HPDE6-E6E7 (cell line): ENCODE measurements at regions not wholly inside any gene's neighbourhood (a gene's known extent, or its start where the extent isn't known, plus 50 kb on each side); places are given as distances from the start of the nearest gene placed in this dataset.
A peak's percentile ranks its signal among the peaks of the same experiment; 100 is the strongest.

Source experiments
- DNase-seq: peaks from one replicate; pipeline ENCODE4 v3.0.0; 2011; ENCODE audit warnings: missing footprints; ENCODE audit errors: extremely low spot score

DNA sequence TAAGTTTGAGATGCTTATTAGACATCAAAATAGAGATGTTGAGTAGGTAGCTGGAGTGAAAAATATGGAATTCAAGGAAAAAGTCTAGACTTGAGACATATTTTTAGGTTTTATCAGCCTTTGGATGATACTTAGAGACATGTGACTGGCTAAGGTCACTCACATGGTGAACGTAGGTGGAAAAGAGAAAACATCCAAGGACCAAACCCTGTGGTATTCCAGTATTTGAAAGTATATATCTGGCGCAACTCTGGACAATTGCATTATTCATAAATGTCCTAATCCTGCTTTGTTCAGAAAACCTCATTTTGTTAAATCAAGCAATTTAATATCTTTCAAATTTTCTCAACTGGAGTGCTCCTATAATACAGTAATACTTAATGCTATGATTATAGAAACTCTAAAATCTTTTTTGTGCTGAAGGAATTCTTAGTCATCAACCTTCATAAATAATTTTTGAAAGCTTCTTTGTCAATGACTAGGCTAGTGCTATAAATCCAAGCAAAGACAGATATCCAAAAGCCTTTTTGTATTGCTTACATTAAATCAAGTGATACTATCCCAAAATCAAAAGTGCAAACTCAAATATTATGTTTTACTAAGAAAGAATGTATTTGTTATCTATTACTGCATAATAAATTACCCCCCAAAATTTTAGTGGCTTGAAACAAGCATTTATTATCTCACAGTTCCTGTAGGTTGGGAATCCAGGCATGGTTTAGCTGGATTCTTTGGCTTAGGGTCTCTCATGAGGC is 452.0 kb downstream of the ENC1 start:
- DNase-seq, result no peak

- DNase-seq, result no peak
Observed at GRCh38 chr5:74187757-74188156, 452.8 kb downstream of the ENC1 start.

GRCh38 chr5:74186356-74187315 is 453.9 kb downstream of the ENC1 start:
- DNase-seq, result no peak

DNA sequence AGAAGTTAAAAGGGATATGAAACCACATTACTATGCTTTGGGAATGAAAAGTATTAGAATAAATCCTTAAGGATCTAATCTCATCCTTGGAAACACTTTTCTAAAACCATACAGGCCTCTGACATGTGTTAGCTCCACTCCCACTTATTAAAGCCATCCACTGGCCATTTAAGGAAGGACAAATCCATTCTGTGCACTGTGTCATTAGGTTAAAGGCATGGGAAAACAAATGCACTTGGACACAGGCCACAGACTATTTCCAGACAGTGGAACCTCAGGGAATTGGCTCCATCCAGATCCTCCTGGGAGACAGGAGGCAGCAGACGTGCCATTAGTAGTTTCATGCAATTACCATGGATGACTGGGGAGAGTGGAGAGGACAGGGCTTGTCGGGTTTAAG is 454.9 kb downstream of the ENC1 start:
- DNase-seq, result no peak

- no peak for DNase-seq
Observed at GRCh38 chr5:74184649-74185048, 455.9 kb downstream of the ENC1 start.

- DNase-seq, result no peak
Observed at GRCh38 chr5:74183041-74183440, 457.5 kb downstream of the ENC1 start.

DNA sequence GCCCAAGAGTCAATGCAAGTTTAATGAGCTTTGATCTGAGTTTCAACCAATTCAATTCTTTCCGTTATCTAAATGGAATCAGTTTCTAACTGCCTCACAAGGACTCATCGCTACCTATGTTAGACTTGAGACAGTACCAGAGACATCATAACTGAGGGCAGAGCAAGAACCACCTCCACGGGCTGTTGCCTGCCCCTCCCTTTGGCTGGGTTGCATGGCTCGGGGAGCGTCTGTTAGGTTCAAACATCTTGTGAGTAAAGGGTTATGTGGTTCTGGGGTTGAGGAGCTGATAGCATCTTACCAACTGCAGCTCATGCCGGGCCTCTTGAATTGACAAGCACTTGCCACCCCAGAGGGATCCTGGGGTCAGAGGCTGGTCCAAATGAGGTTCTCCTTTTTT is 457.9 kb downstream of the ENC1 start:
- no peak for DNase-seq

DNA sequence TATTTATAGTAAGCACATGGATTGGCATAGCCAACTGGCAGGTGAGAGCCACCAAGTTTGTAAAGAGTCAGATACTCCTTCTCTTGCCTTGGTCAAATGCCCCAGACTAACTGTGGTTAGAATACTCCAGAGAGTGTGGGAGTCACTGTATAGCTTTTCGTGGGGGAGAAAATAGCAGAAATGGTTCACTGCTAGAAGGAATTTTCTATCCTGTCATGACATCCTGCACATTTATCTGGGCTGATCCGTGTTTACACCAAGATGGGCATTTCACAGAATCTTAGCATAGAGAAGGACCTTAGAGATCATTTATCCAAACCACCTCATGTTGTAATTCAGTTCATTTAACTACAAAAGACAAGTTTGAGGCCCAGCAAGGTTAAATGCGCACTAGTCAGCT is 460.8 kb downstream of the ENC1 start:
- no peak for DNase-seq

DNA sequence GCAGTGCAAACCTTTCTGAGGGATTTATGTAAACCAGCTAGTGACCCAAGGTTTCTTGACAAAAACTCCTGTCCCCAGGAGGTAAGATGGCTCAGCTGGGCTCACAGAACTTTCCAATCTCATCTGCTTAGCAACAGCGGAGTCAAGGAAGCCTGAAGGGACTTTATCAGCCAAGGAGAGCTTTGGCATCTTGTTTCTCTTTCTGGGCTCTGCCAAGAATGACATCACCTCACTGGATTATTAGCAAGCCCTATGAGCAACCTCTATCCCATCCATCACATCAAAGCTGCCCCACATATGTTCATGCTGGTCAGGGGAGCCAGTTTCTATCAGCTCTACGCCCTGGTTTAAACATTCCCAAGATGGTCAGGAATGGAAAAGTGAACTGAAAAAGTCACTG is 461.3 kb downstream of the ENC1 start:
- DNase-seq, result no peak

GRCh38 chr5:74177961-74178360 is 462.6 kb downstream of the ENC1 start:
- no peak for DNase-seq

GRCh38 chr5:74174366-74174765 is 466.2 kb downstream of the ENC1 start:
- no peak for DNase-seq

DNA sequence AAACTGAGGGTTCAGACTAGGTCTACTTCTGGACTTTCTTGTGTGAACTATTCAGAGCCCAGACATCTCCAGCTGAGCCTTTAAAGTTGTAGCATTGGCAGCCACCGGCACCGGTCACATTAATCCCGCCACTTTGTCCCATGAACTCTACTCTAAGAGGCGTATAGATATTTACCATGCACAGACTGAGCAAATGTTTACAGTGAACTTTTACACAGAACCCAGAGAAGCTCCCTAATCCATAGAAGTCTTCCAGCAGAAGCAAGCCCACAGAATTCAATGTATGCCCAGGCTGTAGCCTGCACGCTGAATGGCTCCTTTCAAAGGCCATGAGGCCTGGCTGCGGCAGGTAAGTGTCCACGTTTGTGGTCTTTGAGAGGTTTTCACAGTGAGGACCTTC is 466.9 kb downstream of the ENC1 start:
- no peak for DNase-seq

- no peak for DNase-seq
Observed at GRCh38 chr5:74173241-74173640, 467.3 kb downstream of the ENC1 start.

DNA sequence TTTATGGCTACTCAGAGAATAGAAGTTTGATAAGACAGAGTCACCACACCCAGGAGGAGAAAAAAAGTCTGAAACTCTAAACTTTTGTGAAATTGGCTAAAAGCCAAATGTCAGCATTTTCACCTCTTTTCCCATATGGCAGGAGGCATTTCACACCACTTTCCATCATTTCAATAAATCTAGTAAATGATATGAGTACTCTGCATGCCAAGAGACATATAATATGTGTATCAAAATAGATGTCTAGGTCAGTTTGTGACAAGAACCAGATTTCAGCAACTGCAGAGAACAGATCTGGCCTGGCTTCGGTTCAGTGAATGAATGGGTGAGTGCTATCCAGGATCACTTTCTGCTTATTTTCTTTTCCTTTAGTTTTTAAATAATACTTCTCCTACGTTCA is 470.8 kb downstream of the ENC1 start:
- no peak for DNase-seq

- no peak for DNase-seq
Observed at GRCh38 chr5:74167930-74168315, 472.6 kb downstream of the ENC1 start.

- peak; percentile 29 for DNase-seq
Observed at GRCh38 chr5:74167206-74167929, 473.2 kb downstream of the ENC1 start.

GRCh38 chr5:74166064-74166463 is 474.5 kb downstream of the ENC1 start:
- no peak for DNase-seq

- DNase-seq, result no peak
Observed at GRCh38 chr5:74164725-74165235, 475.7 kb downstream of the ENC1 start.

DNA sequence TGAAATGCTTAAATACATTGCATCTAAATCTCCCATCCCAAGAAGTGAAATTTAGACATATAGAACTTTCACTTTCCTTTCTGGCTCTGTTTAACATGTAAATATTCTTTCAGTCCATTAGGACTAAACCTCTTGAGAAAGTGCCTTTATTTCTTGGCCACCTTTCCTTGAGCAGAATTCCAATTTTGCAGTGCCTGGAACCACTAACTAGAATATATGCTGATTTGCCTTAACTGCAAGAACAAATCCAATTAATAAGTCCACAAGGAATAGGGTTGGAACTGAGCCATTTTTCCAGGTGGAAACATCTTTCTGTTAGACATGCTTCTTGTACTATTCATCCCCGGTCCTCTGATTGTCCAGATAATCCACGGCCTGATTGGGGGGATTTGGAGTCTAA is 478.0 kb downstream of the ENC1 start:
- DNase-seq, result no peak

DNA sequence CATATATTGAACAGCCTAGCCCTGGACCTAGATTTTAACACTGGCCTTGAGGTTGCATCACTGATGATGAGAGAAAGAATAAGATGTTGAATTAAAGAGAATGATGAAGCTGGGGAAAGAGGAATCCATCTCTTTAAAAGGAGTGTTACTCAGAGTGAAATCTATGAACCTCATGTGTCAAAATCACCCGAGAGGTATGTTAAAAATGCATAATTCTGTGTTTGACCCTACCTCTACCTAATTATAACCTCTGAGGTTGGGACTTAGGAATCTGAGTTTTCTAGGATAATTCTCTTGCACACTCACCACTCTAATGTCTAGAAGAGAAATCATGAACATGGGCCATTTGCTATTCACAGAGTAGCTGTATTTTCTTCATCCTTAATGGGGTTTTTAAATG is 479.4 kb downstream of the ENC1 start:
- DNase-seq, result no peak

GRCh38 chr5:74156728-74157383 is 483.7 kb downstream of the ENC1 start:
- no peak for DNase-seq

DNA sequence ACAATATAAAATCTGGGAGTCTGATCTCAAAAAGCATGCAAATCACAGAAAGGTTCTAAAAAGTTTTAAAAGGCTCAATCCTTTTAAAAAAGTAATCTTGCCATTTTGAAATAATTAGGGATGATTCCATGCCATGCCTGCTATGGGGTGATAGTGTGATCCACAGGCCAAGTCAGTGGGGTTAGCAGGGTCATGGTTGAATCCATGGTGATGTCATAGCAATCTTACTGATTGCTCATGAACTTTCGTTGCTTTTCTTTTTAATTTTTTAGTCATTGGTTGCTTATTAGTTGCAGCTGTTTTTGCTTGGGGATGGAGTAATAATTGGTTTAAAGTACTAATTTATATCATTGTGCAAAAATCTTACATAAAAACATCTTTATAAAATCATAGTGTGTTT is 485.0 kb downstream of the ENC1 start:
- no peak for DNase-seq
